Fibroblast of lung (primary cell): ENCODE measurements at regions not wholly inside any gene's neighbourhood (a gene's known extent, or its start where the extent isn't known, plus 50 kb on each side); places are given as distances from the start of the nearest gene placed in this dataset.

Experiments used
- CTCF ChIP-seq, 2 donors: IDR thresholded peaks in 1 of 2; conservative IDR thresholded peaks in 1 of 2; 1 replicate in 1 of 2; 2 replicates in 1 of 2; pipeline ENCODE4 v1.5.1; 2011 to 2012; ENCODE audit warnings: low read length in 2 of 2, control low read depth in 1 of 2, inconsistent platforms in 1 of 2, low read depth in 1 of 2, mild to moderate bottlenecking in 1 of 2
- EZH2 ChIP-seq: IDR thresholded peaks from 2 replicates; pipeline ENCODE4 v1.5.1; 2012; ENCODE audit warnings: low read length, control low read depth, mild to moderate bottlenecking; ENCODE audit errors: missing control alignments

- TF ChIP-seq CTCF (conservative IDR thresholded peaks at IDR 0.05 in 1 of 2, IDR thresholded peaks at IDR 0.05 in 1 of 2; ENCODE audit: low read depth in 1 of 2, low read length in 2 of 2) (no peak), EZH2 (no peak)
Measured at GRCh38 chr1:82486468-82486867, 685.7 kb downstream of the ADGRL2 start.
